ENCODE measurements at regions not wholly inside any gene's neighbourhood (a gene's known extent, or its start where the extent isn't known, plus 50 kb on each side); places are given as distances from the start of the nearest gene placed in this dataset.

DNA sequence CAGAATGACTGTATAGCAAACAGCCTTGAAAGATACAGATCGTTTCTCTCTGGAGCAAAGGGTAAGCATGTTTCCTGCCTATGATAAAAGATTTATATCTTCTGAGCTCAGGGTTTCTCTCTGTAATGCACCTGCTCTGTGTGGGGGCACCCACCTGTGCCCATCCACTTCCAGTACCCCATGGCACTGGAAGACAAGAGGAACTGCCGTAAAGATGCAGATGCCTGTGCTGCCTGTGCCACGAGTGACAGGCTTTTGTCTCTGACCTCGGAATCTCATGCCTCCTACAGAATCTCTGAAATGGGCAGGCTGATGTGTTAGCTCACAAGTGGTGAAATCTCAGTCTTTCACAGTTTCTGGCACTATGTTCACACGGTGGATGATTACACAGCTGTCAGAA lies 50.3 kb upstream of the ATP11A start:
- H3K9me3 ChIP-seq (ENCODE audit: insufficient read depth, low read depth, low read length): no peaks in the 10 kb centered on the region
- no CpG with 5 or more reads among the region's 5 CpGs for WGBS (ENCODE audit: extremely low coverage, insufficient coverage, insufficient read length)
- no peaks in the 10 kb centered on the region for H3K79me2 ChIP-seq (ENCODE audit: control insufficient read depth, insufficient read depth, low read length, poor library complexity)
- no peak overlapping the region for H4K12ac ChIP-seq (ENCODE audit: low read depth, low read length)
- H3K23ac ChIP-seq (ENCODE audit: low read length): no peak overlapping the region
- H2AK5ac ChIP-seq (ENCODE audit: low read length): peak overlapping the region; percentile 32
- H3K9ac ChIP-seq (ENCODE audit: low read length): no peak overlapping the region
- no peak overlapping the region for H3K4ac ChIP-seq (ENCODE audit: low read depth, low read length)
- H3K14ac ChIP-seq (ENCODE audit: low read length): no peak overlapping the region
- H3K18ac ChIP-seq (ENCODE audit: low read length): no peak overlapping the region
- peak; percentile 46 to 64 for DNase-seq
- H2BK12ac ChIP-seq (ENCODE audit: low read length): no peak overlapping the region
- peaks cover 29 to 38% of the 10 kb centered on the region in 2 experiments for H3K4me1 ChIP-seq (ENCODE audit: control insufficient read depth in 1 of 2, insufficient read depth in 2 of 2, low read length in 2 of 2)
- no peaks in the 10 kb centered on the region for H3K36me3 ChIP-seq (ENCODE audit: control insufficient read depth in 1 of 2, insufficient read depth in 2 of 2, low read length in 2 of 2)
- H2BK120ac ChIP-seq (ENCODE audit: insufficient read depth, low read length, poor library complexity): no peak overlapping the region
- peaks cover 17% of the 10 kb centered on the region for H3K79me1 ChIP-seq (ENCODE audit: low read length)
- no peak overlapping the region for H2BK5ac ChIP-seq (ENCODE audit: low read depth, low read length, poor library complexity)
- no peak overlapping the region for H3K27ac ChIP-seq (ENCODE audit: low read depth, low read length)
- H3K27me3 ChIP-seq (ENCODE audit: insufficient read depth, low read length): no peaks in the 10 kb centered on the region
- H4K8ac ChIP-seq (ENCODE audit: low read depth, low read length): no peak overlapping the region
- H2AFZ ChIP-seq (ENCODE audit: insufficient read depth, low read length, poor library complexity): no peak overlapping the region
- no peak overlapping the region for H4K91ac ChIP-seq (ENCODE audit: low read depth, low read length)
- H3K4me3 ChIP-seq (ENCODE audit: low read depth, low read length): no peak overlapping the region
- H3K4me2 ChIP-seq (ENCODE audit: low read length): no peak overlapping the region

DNA sequence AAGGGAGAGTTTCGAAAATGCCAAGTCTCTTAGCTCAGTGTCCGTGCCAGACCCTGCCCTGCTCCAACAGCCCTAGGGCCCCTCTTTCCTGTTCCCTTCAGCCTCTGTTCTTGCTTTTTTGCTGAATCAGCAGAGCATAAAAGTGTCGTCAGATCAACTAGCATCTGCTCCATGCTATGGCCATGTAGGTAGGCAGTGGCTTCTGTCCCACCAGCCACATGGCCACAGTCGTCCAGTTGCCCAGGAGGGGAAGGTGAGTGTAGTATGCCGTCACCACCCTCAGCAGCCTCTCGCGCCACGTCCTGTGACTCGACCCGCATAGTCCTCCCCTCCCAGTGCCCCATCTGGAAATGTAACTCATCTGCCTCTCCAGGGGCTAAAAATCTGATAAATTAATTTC lies 50.9 kb upstream of the ATP11A start:
- peak overlapping the region; percentile 43 for H2AK5ac ChIP-seq (ENCODE audit: low read length)
- H4K8ac ChIP-seq (ENCODE audit: low read depth, low read length): no peak overlapping the region
- no peak overlapping the region for H3K27ac ChIP-seq (ENCODE audit: low read depth, low read length)
- peak overlapping the region; percentile 1 for H2BK5ac ChIP-seq (ENCODE audit: low read depth, low read length, poor library complexity)
- no CpG with 5 or more reads among the region's 10 CpGs for WGBS (ENCODE audit: extremely low coverage, insufficient coverage, insufficient read length)
- no peak overlapping the region for H2AFZ ChIP-seq (ENCODE audit: insufficient read depth, low read length, poor library complexity)
- no peak overlapping the region for H4K12ac ChIP-seq (ENCODE audit: low read depth, low read length)
- no peak overlapping the region for H3K9ac ChIP-seq (ENCODE audit: low read length)
- peak overlapping the region; percentile 83 for H4K91ac ChIP-seq (ENCODE audit: low read depth, low read length)
- H3K9me3 ChIP-seq (ENCODE audit: insufficient read depth, low read depth, low read length): no peaks in the 10 kb centered on the region
- peak overlapping the region; percentile 91 for H2BK12ac ChIP-seq (ENCODE audit: low read length)
- no peak overlapping the region for H3K4me3 ChIP-seq (ENCODE audit: low read depth, low read length)
- no peaks in the 10 kb centered on the region for H3K27me3 ChIP-seq (ENCODE audit: insufficient read depth, low read length)
- peak; percentile 84 to 86 for DNase-seq
- H3K79me2 ChIP-seq (ENCODE audit: control insufficient read depth, insufficient read depth, low read length, poor library complexity): no peaks in the 10 kb centered on the region
- no peaks in the 10 kb centered on the region for H3K36me3 ChIP-seq (ENCODE audit: control insufficient read depth in 1 of 2, insufficient read depth in 2 of 2, low read length in 2 of 2)
- H3K4ac ChIP-seq (ENCODE audit: low read depth, low read length): no peak overlapping the region
- peak overlapping the region; percentile 1 for H3K18ac ChIP-seq (ENCODE audit: low read length)
- H3K4me1 ChIP-seq (ENCODE audit: control insufficient read depth in 1 of 2, insufficient read depth in 2 of 2, low read length in 2 of 2): peaks cover 29 to 38% of the 10 kb centered on the region in 2 experiments
- H3K23ac ChIP-seq (ENCODE audit: low read length): no peak overlapping the region
- H3K14ac ChIP-seq (ENCODE audit: low read length): peak overlapping the region; percentile 28
- H3K4me2 ChIP-seq (ENCODE audit: low read length): no peak overlapping the region
- peaks cover 17% of the 10 kb centered on the region for H3K79me1 ChIP-seq (ENCODE audit: low read length)
- H2BK120ac ChIP-seq (ENCODE audit: insufficient read depth, low read length, poor library complexity): peak overlapping the region; percentile 59

DNA sequence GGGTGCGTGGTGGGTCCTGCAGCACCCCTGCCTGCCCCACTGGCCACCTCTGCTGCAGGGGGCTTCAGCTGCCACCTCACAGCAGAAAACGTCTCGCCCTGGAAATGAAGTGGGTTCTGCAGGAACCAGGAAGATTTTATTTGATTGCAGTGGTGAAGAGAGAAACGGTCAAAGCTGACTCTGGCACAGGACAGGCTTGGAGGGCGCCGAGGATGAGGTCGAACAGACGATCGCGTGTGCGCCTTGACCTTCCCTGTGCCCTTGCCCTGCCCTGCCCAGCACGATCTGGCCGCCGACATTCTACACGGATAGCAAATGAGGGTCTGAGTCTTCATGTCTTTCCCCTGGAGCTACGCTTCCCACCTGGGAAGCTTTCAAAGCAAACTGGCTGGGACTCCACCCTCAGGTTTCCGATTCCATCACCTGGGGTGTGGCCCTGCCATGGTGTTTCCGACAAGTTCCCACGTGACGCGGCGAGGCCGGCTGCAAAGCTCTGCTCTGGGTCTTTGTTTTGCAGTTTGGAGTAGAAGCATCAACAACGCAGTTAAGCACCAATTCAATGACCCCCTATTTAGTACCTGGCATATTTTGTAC lies 50.3 kb upstream of the TUBGCP3 start:
- no CpG with 5 or more reads among the region's 24 CpGs for WGBS (ENCODE audit: extremely low coverage, insufficient coverage, insufficient read length)
- Histone ChIP-seq H3K79me2 (ENCODE audit: control insufficient read depth, insufficient read depth, low read length, poor library complexity) (no peaks in the 10 kb centered on the region), H3K4me3 (ENCODE audit: low read depth, low read length) (no peak overlapping the region), H3K14ac (ENCODE audit: low read length) (peak overlapping the region; percentile 68), H3K4ac (ENCODE audit: low read depth, low read length) (no peak overlapping the region), H3K4me2 (ENCODE audit: low read length) (no peak overlapping the region), H2BK12ac (ENCODE audit: low read length) (peak overlapping the region; percentile 91), H3K9ac (ENCODE audit: low read length) (no peak overlapping the region), H3K27me3 (ENCODE audit: insufficient read depth, low read length) (no peaks in the 10 kb centered on the region), H3K18ac (ENCODE audit: low read length) (peak overlapping the region; percentile 24), H2AK5ac (ENCODE audit: low read length) (peak overlapping the region; percentile 19), H3K36me3 (ENCODE audit: control insufficient read depth in 1 of 2, insufficient read depth in 2 of 2, low read length in 2 of 2) (no peaks in the 10 kb centered on the region), H3K79me1 (ENCODE audit: low read length) (peaks cover 17% of the 10 kb centered on the region), H3K27ac (ENCODE audit: low read depth, low read length) (peak overlapping the region; percentile 7), H3K9me3 (ENCODE audit: insufficient read depth, low read depth, low read length) (no peaks in the 10 kb centered on the region), H3K23ac (ENCODE audit: low read length) (no peak overlapping the region), H2BK5ac (ENCODE audit: low read depth, low read length, poor library complexity) (peak overlapping the region; percentile 37), H4K12ac (ENCODE audit: low read depth, low read length) (no peak overlapping the region), H4K91ac (ENCODE audit: low read depth, low read length) (peak overlapping the region; percentile 83), H2BK120ac (ENCODE audit: insufficient read depth, low read length, poor library complexity) (peak overlapping the region; percentile 59), H3K4me1 (ENCODE audit: control insufficient read depth in 1 of 2, insufficient read depth in 2 of 2, low read length in 2 of 2) (peaks cover 29 to 38% of the 10 kb centered on the region in 2 experiments), H4K8ac (ENCODE audit: low read depth, low read length) (peak overlapping the region; percentile 49), H2AFZ (ENCODE audit: insufficient read depth, low read length, poor library complexity) (no peak overlapping the region)
- peak; percentile 45 to 63 for DNase-seq

All from trophoblast cell (in vitro differentiated cells and primary cell).